Fibroblast of lung (primary cell): ENCODE measurements at regions not wholly inside any gene's neighbourhood (a gene's known extent, or its start where the extent isn't known, plus 50 kb on each side); places are given as distances from the start of the nearest gene placed in this dataset.
"Not testable (repeated sequence)": the region's sequence is repeated elsewhere in the genome, so short reads cannot be mapped to it uniquely, and the experiment has no call there.

ENCODE experiments used
- DNase-seq, 2 donors: peaks; one replicate each; pipeline versions ENCODE4 v3.0.0 to v3.0.0-alpha.2; 2010; ENCODE audit warnings: low read depth in 2 of 2
- H2AFZ ChIP-seq: 2 replicates; pipeline ENCODE4 v1.5.1; 2012; ENCODE audit warnings: low read length, control low read depth, inconsistent platforms
- H3K27ac ChIP-seq: 2 replicates; pipeline ENCODE4 v1.5.1; 2011; ENCODE audit warnings: low read length, control low read depth; ENCODE audit not compliant: insufficient read depth
- H3K27me3 ChIP-seq: 2 replicates; pipeline ENCODE4 v1.5.1; 2011; ENCODE audit warnings: mild to moderate bottlenecking, low read length; ENCODE audit not compliant: control insufficient read depth, insufficient read depth
- H3K36me3 ChIP-seq: 2 replicates; pipeline ENCODE4 v1.5.1; 2011; ENCODE audit warnings: low read length; ENCODE audit not compliant: control insufficient read depth, insufficient read depth
- H3K4me1 ChIP-seq: 2 replicates; pipeline ENCODE4 v1.5.1; 2011; ENCODE audit warnings: low read length; ENCODE audit not compliant: control insufficient read depth, insufficient read depth; ENCODE audit errors: extremely low read depth
- H3K4me2 ChIP-seq: 2 replicates; pipeline ENCODE4 v1.5.1; 2011; ENCODE audit warnings: low read length, control low read depth; ENCODE audit not compliant: insufficient read depth; ENCODE audit errors: extremely low read depth
- H3K4me3 ChIP-seq, 4 experiments: fragments of 200-600 bp in 1 of 4; sonication (generic) in 1 of 4; replicated peaks in 1 of 4; 2 replicates each; pipeline ENCODE4 v1.5.1; 2011 to 2016; ENCODE audit warnings: low read length in 4 of 4, low read depth in 3 of 4, mild to moderate bottlenecking in 3 of 4, control low read depth in 2 of 4, inconsistent platforms in 1 of 4, mixed read lengths in 1 of 4; ENCODE audit not compliant: insufficient read depth in 1 of 4; ENCODE audit errors: control extremely low read depth in 1 of 4
- H3K79me2 ChIP-seq: 2 replicates; pipeline ENCODE4 v1.5.1; 2012; ENCODE audit warnings: mild to moderate bottlenecking, low read length, inconsistent platforms; ENCODE audit not compliant: control insufficient read depth, insufficient read depth
- H3K9ac ChIP-seq: 2 replicates; pipeline ENCODE4 v1.5.1; 2011; ENCODE audit warnings: mild to moderate bottlenecking, low read length, control low read depth; ENCODE audit not compliant: insufficient read depth
- H3K9me3 ChIP-seq: 2 replicates; pipeline ENCODE4 v1.5.1; 2012; ENCODE audit warnings: low read depth, low read length; ENCODE audit not compliant: control insufficient read depth, insufficient read depth
- H4K20me1 ChIP-seq: 2 replicates; pipeline ENCODE4 v1.5.1; 2011; ENCODE audit warnings: low read length; ENCODE audit not compliant: control insufficient read depth, insufficient read depth; ENCODE audit errors: extremely low read depth
- CTCF ChIP-seq, 2 donors: IDR thresholded peaks in 1 of 2; conservative IDR thresholded peaks in 1 of 2; 1 replicate in 1 of 2; 2 replicates in 1 of 2; pipeline ENCODE4 v1.5.1; 2011 to 2012; ENCODE audit warnings: low read length in 2 of 2, control low read depth in 1 of 2, inconsistent platforms in 1 of 2, low read depth in 1 of 2, mild to moderate bottlenecking in 1 of 2
- EZH2 ChIP-seq: IDR thresholded peaks from 2 replicates; pipeline ENCODE4 v1.5.1; 2012; ENCODE audit warnings: low read length, control low read depth, mild to moderate bottlenecking; ENCODE audit errors: missing control alignments

- H3K27ac ChIP-seq = no peak overlapping the region
- no peaks in the 10 kb centered on the region for H3K9me3 ChIP-seq
- H3K4me1 ChIP-seq = no peaks in the 10 kb centered on the region
- H3K4me2 ChIP-seq = no peak overlapping the region
- DNase-seq = peak; percentile 20 to 72
- H3K36me3 ChIP-seq = no peaks in the 10 kb centered on the region
- no peak overlapping the region for H3K9ac ChIP-seq
- H2AFZ ChIP-seq = no peak overlapping the region
- H3K4me3 ChIP-seq = no peak overlapping the region
- H3K27me3 ChIP-seq = no peaks in the 10 kb centered on the region
- peak; percentile 66 to 79 for TF ChIP-seq CTCF (conservative IDR thresholded peaks at IDR 0.05 in 1 of 2, IDR thresholded peaks at IDR 0.05 in 1 of 2; ENCODE audit: low read depth in 1 of 2, low read length in 2 of 2)
- TF ChIP-seq EZH2 = no peak
- H3K79me2 ChIP-seq = no peaks in the 10 kb centered on the region
- no peaks in the 10 kb centered on the region for H4K20me1 ChIP-seq
Measured at GRCh38 chr4:173990126-173990868, 293.2 kb downstream of the FBXO8 start.

- not testable (repeated sequence) for H3K27me3 ChIP-seq, H4K20me1 ChIP-seq, H3K9me3 ChIP-seq, H2AFZ ChIP-seq, H3K79me2 ChIP-seq, H3K4me2 ChIP-seq, H3K27ac ChIP-seq, H3K4me1 ChIP-seq, H3K9ac ChIP-seq, DNase-seq, H3K4me3 ChIP-seq, H3K36me3 ChIP-seq
Measured at GRCh38 chr4:173963523-173963922, 319.9 kb downstream of the FBXO8 start.

GRCh38 chr4:173960398-173960797, 323.1 kb downstream of the FBXO8 start:
- Histone ChIP-seq H3K27me3 (no peaks in the 10 kb centered on the region), H3K9ac (no peak overlapping the region), H2AFZ (no peak overlapping the region), H3K79me2 (no peaks in the 10 kb centered on the region), H3K4me2 (no peak overlapping the region), H3K4me3 (no peak overlapping the region), H3K4me1 (no peaks in the 10 kb centered on the region), H4K20me1 (no peaks in the 10 kb centered on the region), H3K9me3 (no peaks in the 10 kb centered on the region), H3K27ac (no peak overlapping the region), H3K36me3 (no peaks in the 10 kb centered on the region)
- DNase-seq = no peak
- TF ChIP-seq EZH2 (no peak), CTCF (conservative IDR thresholded peaks at IDR 0.05 in 1 of 2, IDR thresholded peaks at IDR 0.05 in 1 of 2; ENCODE audit: low read depth in 1 of 2, low read length in 2 of 2) (no peak)
